HCT116 (cell line): ENCODE measurements at regions not wholly inside any gene's neighbourhood (a gene's known extent, or its start where the extent isn't known, plus 50 kb on each side); places are given as distances from the start of the nearest gene placed in this dataset.

Experiments
- ATAC-seq: fragments of 200-7000 bp; cut with Tn5 transposase; 2 replicates; pipeline ENCODE4 v1.9.1; 2020; ENCODE audit warnings: mild to moderate bottlenecking, moderate library complexity
- BruUV-seq: library from RNA; stranded (reverse); fragments of 400-500 nt; replicated peaks from 2 replicates; lab custom pipeline; 2021; lab: Mats Ljungman, UMichigan
- CTCF ChIA-PET: fragments of 300-600 bp; sonication (Branson Sonifier 250); formaldehyde crosslinking; loops from one replicate; lab custom pipeline; 2021; ENCODE audit warnings: antibody characterized with exemption; lab: Charles Lee
- POLR2A ChIA-PET: fragments of 300-600, 350-600 bp; sonication (Branson Sonifier 250); formaldehyde crosslinking; loops from one replicate; lab custom pipeline; 2021; ENCODE audit warnings: antibody characterized with exemption; lab: Charles Lee
- RAD21 ChIA-PET, 2 experiments: fragments of 300-600 bp; sonication (Branson Sonifier 250); formaldehyde crosslinking; loops; one replicate each; lab custom pipeline; 2023; ENCODE audit warnings: low total read pairs in 2 of 2; ENCODE audit not compliant: uncharacterized antibody in 2 of 2, unreplicated experiment in 2 of 2, low non-redundant PET in 1 of 2; lab: Charles Lee
- DNase-seq: peaks from one replicate; pipeline ENCODE4 v3.0.0-alpha.2; 2010; ENCODE audit warnings: low read depth, low spot score
- H2AFZ ChIP-seq: fragments of 200-600 bp; shearing (Covaris generic), sonication (generic); 2 replicates; pipeline ENCODE4 v1.6.1; 2017; ENCODE audit warnings: low read depth, mixed run types, mixed read lengths, antibody characterized with exemption, low read length; ENCODE audit not compliant: poor library complexity, severe bottlenecking
- H3K27ac ChIP-seq: 2 replicates; pipeline ENCODE4 v1.5.1; 2012; ENCODE audit warnings: low read depth, low read length
- H3K27me3 ChIP-seq: fragments of 200-600 bp; sonication (generic); 2 replicates; pipeline ENCODE4 v1.6.1; 2016; ENCODE audit warnings: mixed run types, low read length, mixed read lengths; ENCODE audit not compliant: insufficient read depth
- H3K36me3 ChIP-seq, 2 experiments: fragments of 200-500 bp in 1 of 2; fragments of 200-600 bp in 1 of 2; sonication (Bioruptor generic) in 1 of 2; sonication (generic) in 1 of 2; 2 replicates each; pipeline versions ENCODE4 v1.5.1 to v1.6.1; 2014 to 2016; ENCODE audit warnings: low read length in 2 of 2, inconsistent platforms in 1 of 2, mixed read lengths in 1 of 2, mixed run types in 1 of 2; ENCODE audit not compliant: insufficient read depth in 2 of 2, control insufficient read depth in 1 of 2
- H3K4me1 ChIP-seq, 2 experiments: fragments of 200-600 bp in 1 of 2; sonication (generic) in 1 of 2; 2 replicates each; pipeline versions ENCODE4 v1.5.1 to v1.6.1; 2012 to 2017; ENCODE audit warnings: low read length in 2 of 2, inconsistent platforms in 1 of 2, mild to moderate bottlenecking in 1 of 2, mixed read lengths in 1 of 2, mixed run types in 1 of 2, moderate library complexity in 1 of 2; ENCODE audit not compliant: insufficient read depth in 2 of 2, control insufficient read depth in 1 of 2
- H3K4me2 ChIP-seq: fragments of 200-600 bp; sonication (generic); 2 replicates; pipeline ENCODE4 v1.6.1; 2017; ENCODE audit warnings: mixed run types, low read length, mixed read lengths
- H3K4me3 ChIP-seq, 2 experiments: fragments of 200-600 bp in 1 of 2; sonication (generic) in 1 of 2; replicated peaks in 1 of 2; 2 replicates each; pipeline ENCODE4 v1.5.1; 2011 to 2016; ENCODE audit warnings: low read length in 2 of 2, control low read depth in 1 of 2, low read depth in 1 of 2, mild to moderate bottlenecking in 1 of 2, mixed read lengths in 1 of 2, mixed run types in 1 of 2
- H3K79me2 ChIP-seq: fragments of 200-600 bp; sonication (generic); 2 replicates; pipeline ENCODE4 v1.6.1; 2017; ENCODE audit warnings: mild to moderate bottlenecking, mixed run types, low read length, moderate library complexity, mixed read lengths; ENCODE audit not compliant: insufficient read depth
- H3K9ac ChIP-seq: fragments of 200-600 bp; sonication (generic); 2 replicates; pipeline ENCODE4 v1.6.1; 2016; ENCODE audit warnings: low read length, mixed read lengths
- H3K9me2 ChIP-seq: fragments of 200-600 bp; sonication (generic), shearing (Covaris generic); 2 replicates; pipeline ENCODE4 v1.6.1; 2017; ENCODE audit warnings: mixed run types, mild to moderate bottlenecking, moderate library complexity; ENCODE audit not compliant: insufficient read depth
- H3K9me3 ChIP-seq, 2 experiments: fragments of 200-500 bp in 1 of 2; fragments of 200-600 bp in 1 of 2; sonication (Bioruptor generic) in 1 of 2; sonication (generic) in 1 of 2; 2 replicates each; pipeline ENCODE4 v1.6.1; 2014 to 2017; ENCODE audit warnings: low read length in 2 of 2, mixed read lengths in 2 of 2, inconsistent platforms in 1 of 2, low read depth in 1 of 2, mild to moderate bottlenecking in 1 of 2, mixed run types in 1 of 2, moderate library complexity in 1 of 2; ENCODE audit not compliant: control insufficient read depth in 1 of 2, insufficient read depth in 1 of 2
- H4K20me1 ChIP-seq: fragments of 200-600 bp; sonication (generic), shearing (Covaris generic); 2 replicates; pipeline ENCODE4 v1.6.1; 2017; ENCODE audit warnings: mixed run types, mild to moderate bottlenecking, moderate library complexity; ENCODE audit not compliant: insufficient read depth
- CBX3 ChIP-seq: IDR thresholded peaks from 2 replicates; pipeline ENCODE4 v1.6.1; 2012; ENCODE audit warnings: low read depth
- CEBPB ChIP-seq: IDR thresholded peaks from 2 replicates; pipeline ENCODE4 v1.6.1; 2012; ENCODE audit warnings: low read depth
- ELF1 ChIP-seq: IDR thresholded peaks from 2 replicates; pipeline ENCODE4 v1.6.1; 2012; ENCODE audit warnings: low read depth, borderline replicate concordance
- EZH2 ChIP-seq: fragments of 200-600 bp; sonication (generic); IDR thresholded peaks from 2 replicates; pipeline ENCODE4 v1.6.1; 2017; ENCODE audit warnings: antibody characterized with exemption, mixed run types
- EZH2phosphoT487 ChIP-seq: fragments of 200-600 bp; IDR thresholded peaks from 2 replicates; pipeline ENCODE4 v1.6.1; 2018; ENCODE audit warnings: antibody characterized with exemption, borderline replicate concordance
- FOSL1 ChIP-seq: IDR thresholded peaks from 2 replicates; pipeline ENCODE4 v1.6.1; 2012; ENCODE audit warnings: low read depth
- JUND ChIP-seq: IDR thresholded peaks from 2 replicates; pipeline ENCODE4 v1.6.1; 2012
- POLR2A ChIP-seq: IDR thresholded peaks from 2 replicates; pipeline ENCODE4 v1.7.0; 2011; ENCODE audit warnings: borderline replicate concordance; ENCODE audit not compliant: insufficient read depth, insufficient read length; ENCODE audit errors: extremely low read depth
- POLR2AphosphoS5 ChIP-seq: IDR thresholded peaks from 2 replicates; pipeline ENCODE4 v1.6.1; 2011; ENCODE audit warnings: mild to moderate bottlenecking, low read depth, low read length, moderate library complexity
- RAD21 ChIP-seq: IDR thresholded peaks from 2 replicates; pipeline ENCODE4 v1.6.1; 2012; ENCODE audit warnings: low read depth, mild to moderate bottlenecking
- SIN3A ChIP-seq: IDR thresholded peaks from 2 replicates; pipeline ENCODE4 v1.6.1; 2012; ENCODE audit warnings: low read depth
- SP1 ChIP-seq: IDR thresholded peaks from 2 replicates; pipeline ENCODE4 v1.6.1; 2012; ENCODE audit warnings: low read depth
- SRF ChIP-seq: IDR thresholded peaks from 2 replicates; pipeline ENCODE4 v1.6.1; 2012; ENCODE audit warnings: low read depth
- YY1 ChIP-seq: IDR thresholded peaks from 2 replicates; pipeline ENCODE4 v1.6.1; 2011; ENCODE audit warnings: low read length, low read depth, moderate library complexity, mild to moderate bottlenecking; ENCODE audit not compliant: insufficient replicate concordance; ENCODE audit errors: extremely low read depth
- ZFX ChIP-seq: fragments of 450-650 bp; IDR thresholded peaks from 2 replicates; pipeline ENCODE4 v1.6.1; 2017
- ZNF274 ChIP-seq: fragments of 200-500 bp; sonication (Bioruptor generic); IDR thresholded peaks from 2 replicates; pipeline ENCODE4 v1.6.1; 2014; ENCODE audit warnings: mild to moderate bottlenecking, low read depth, low read length, inconsistent platforms
- intact Hi-C: fragments of 100-400 bp; cut with micrococcal nuclease; formaldehyde crosslinking; loops from 2 replicates; pipeline ENCODE4 v1.10.0; 2022
- TF ChIP-seq, protein P1 (sequence below), 3 experiments: fragments of 200-600 bp in 1 of 3; sonication (generic) in 1 of 3; IDR thresholded peaks in 2 of 3; conservative IDR thresholded peaks in 1 of 3; 2 replicates each; pipeline ENCODE4 v1.5.1; 2012 to 2017; ENCODE audit warnings: low read depth in 2 of 3, low read length in 2 of 3, antibody characterized with exemption in 1 of 3, borderline replicate concordance in 1 of 3, control low read depth in 1 of 3, mild to moderate bottlenecking in 1 of 3, mixed read lengths in 1 of 3, mixed run types in 1 of 3, moderate library complexity in 1 of 3; ENCODE audit not compliant: insufficient read depth in 1 of 3
- TF ChIP-seq, protein P2 (sequence below): IDR thresholded peaks from 2 replicates; pipeline ENCODE4 v1.6.1; 2011; ENCODE audit warnings: mild to moderate bottlenecking, low read length, moderate library complexity; ENCODE audit not compliant: insufficient replicate concordance; ENCODE audit errors: extremely low read depth
- TF ChIP-seq, protein P3 (sequence below): IDR thresholded peaks from 2 replicates; pipeline ENCODE4 v1.6.1; 2012; ENCODE audit warnings: low read depth
- TF ChIP-seq, protein P4 (sequence below): IDR thresholded peaks from 2 replicates; pipeline ENCODE4 v1.6.1; 2012

DNA sequence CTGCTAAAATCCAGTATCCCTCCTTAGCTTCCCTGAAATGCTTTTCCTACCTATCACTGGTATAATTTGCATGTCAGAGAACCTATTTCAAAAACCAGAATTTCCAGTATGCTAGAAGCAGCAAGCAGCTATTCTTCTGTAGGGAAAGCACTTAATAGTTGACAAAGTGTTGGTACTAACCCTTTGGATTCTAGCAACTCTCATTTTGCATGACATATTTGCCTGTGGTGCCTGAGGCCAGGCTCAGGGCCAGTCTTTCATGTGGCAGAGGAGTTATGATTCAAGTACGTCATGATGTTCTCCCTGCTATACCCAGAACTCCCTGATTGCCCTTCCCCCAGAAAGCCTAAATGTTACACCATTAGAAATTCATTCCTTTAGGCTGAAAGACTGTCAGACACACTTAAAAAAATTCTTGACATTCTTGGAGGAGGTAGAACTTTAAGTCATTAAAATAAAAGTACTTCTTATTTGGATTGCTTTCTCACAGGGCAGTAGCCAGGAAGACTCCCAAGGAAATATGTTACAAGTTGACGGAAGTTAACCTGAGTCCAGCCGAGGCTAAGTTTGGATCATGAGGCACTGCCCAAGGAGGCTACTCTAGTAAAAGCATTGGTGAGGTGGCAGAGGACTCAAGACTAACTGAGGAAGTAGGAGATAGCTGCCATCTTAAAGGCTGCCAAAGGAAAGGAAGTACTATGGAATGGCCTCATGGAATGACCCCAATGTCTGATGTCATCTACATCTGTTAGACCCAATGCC is 298.4 kb upstream of the SPAG17 start:
- H3K27me3 ChIP-seq, result no peaks in the 10 kb centered on the region
- H3K9me3 ChIP-seq, result peaks cover 0 to 12% of the 10 kb centered on the region in 2 experiments; a peak in 3 of 4 replicates
- ChIA-PET RAD21 (no interaction called here), CTCF (no interaction called here), POLR2A (no interaction called here)
- H4K20me1 ChIP-seq, result no peaks in the 10 kb centered on the region
- no peaks in the 10 kb centered on the region for H3K4me1 ChIP-seq
- no peak overlapping the region for H3K27ac ChIP-seq
- no peaks in the 10 kb centered on the region for H3K9me2 ChIP-seq
- H3K36me3 ChIP-seq, result no peaks in the 10 kb centered on the region
- no peak for DNase-seq
- intact Hi-C loops, result no loop called here
- H3K4me3 ChIP-seq, result no peak overlapping the region
- TF ChIP-seq ZFX (no peak), FOSL1 (no peak), JUND (no peak), ZNF274 (no peak), RAD21 (no peak), CBX3 (no peak), EZH2 (no peak), ELF1 (no peak), EZH2phosphoT487 (no peak), SRF (no peak), SP1 (no peak), YY1 (no peak), POLR2AphosphoS5 (no peak), CEBPB (no peak), POLR2A (no peak), SIN3A (no peak)
- TF ChIP-seq, protein P1, sequence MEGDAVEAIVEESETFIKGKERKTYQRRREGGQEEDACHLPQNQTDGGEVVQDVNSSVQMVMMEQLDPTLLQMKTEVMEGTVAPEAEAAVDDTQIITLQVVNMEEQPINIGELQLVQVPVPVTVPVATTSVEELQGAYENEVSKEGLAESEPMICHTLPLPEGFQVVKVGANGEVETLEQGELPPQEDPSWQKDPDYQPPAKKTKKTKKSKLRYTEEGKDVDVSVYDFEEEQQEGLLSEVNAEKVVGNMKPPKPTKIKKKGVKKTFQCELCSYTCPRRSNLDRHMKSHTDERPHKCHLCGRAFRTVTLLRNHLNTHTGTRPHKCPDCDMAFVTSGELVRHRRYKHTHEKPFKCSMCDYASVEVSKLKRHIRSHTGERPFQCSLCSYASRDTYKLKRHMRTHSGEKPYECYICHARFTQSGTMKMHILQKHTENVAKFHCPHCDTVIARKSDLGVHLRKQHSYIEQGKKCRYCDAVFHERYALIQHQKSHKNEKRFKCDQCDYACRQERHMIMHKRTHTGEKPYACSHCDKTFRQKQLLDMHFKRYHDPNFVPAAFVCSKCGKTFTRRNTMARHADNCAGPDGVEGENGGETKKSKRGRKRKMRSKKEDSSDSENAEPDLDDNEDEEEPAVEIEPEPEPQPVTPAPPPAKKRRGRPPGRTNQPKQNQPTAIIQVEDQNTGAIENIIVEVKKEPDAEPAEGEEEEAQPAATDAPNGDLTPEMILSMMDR (IDR thresholded peaks at IDR 0.05 in 2 of 3, conservative IDR thresholded peaks at IDR 0.05 in 1 of 3; ENCODE audit: borderline replicate concordance in 1 of 3, insufficient read depth in 1 of 3, low read depth in 2 of 3, low read length in 2 of 3), result no peak
- TF ChIP-seq, protein P2, sequence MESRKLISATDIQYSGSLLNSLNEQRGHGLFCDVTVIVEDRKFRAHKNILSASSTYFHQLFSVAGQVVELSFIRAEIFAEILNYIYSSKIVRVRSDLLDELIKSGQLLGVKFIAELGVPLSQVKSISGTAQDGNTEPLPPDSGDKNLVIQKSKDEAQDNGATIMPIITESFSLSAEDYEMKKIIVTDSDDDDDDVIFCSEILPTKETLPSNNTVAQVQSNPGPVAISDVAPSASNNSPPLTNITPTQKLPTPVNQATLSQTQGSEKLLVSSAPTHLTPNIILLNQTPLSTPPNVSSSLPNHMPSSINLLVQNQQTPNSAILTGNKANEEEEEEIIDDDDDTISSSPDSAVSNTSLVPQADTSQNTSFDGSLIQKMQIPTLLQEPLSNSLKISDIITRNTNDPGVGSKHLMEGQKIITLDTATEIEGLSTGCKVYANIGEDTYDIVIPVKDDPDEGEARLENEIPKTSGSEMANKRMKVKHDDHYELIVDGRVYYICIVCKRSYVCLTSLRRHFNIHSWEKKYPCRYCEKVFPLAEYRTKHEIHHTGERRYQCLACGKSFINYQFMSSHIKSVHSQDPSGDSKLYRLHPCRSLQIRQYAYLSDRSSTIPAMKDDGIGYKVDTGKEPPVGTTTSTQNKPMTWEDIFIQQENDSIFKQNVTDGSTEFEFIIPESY, result no peak
- TF ChIP-seq, protein P3, sequence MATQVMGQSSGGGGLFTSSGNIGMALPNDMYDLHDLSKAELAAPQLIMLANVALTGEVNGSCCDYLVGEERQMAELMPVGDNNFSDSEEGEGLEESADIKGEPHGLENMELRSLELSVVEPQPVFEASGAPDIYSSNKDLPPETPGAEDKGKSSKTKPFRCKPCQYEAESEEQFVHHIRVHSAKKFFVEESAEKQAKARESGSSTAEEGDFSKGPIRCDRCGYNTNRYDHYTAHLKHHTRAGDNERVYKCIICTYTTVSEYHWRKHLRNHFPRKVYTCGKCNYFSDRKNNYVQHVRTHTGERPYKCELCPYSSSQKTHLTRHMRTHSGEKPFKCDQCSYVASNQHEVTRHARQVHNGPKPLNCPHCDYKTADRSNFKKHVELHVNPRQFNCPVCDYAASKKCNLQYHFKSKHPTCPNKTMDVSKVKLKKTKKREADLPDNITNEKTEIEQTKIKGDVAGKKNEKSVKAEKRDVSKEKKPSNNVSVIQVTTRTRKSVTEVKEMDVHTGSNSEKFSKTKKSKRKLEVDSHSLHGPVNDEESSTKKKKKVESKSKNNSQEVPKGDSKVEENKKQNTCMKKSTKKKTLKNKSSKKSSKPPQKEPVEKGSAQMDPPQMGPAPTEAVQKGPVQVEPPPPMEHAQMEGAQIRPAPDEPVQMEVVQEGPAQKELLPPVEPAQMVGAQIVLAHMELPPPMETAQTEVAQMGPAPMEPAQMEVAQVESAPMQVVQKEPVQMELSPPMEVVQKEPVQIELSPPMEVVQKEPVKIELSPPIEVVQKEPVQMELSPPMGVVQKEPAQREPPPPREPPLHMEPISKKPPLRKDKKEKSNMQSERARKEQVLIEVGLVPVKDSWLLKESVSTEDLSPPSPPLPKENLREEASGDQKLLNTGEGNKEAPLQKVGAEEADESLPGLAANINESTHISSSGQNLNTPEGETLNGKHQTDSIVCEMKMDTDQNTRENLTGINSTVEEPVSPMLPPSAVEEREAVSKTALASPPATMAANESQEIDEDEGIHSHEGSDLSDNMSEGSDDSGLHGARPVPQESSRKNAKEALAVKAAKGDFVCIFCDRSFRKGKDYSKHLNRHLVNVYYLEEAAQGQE, result no peak
- TF ChIP-seq, protein P4, sequence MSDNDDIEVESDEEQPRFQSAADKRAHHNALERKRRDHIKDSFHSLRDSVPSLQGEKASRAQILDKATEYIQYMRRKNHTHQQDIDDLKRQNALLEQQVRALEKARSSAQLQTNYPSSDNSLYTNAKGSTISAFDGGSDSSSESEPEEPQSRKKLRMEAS, result no peak
- no peak overlapping the region for H2AFZ ChIP-seq
- no peak for ATAC-seq
- H3K4me2 ChIP-seq, result no peak overlapping the region
- H3K9ac ChIP-seq, result no peak overlapping the region
- no peaks in the 10 kb centered on the region for H3K79me2 ChIP-seq
- BruUV-seq, result no TSS peak
